Endodermal cell (in vitro differentiated cells): ENCODE measurements at regions not wholly inside any gene's neighbourhood (a gene's known extent, or its start where the extent isn't known, plus 50 kb on each side); places are given as distances from the start of the nearest gene placed in this dataset.

Source experiments
- DNase-seq: peaks from one replicate; pipeline ENCODE4 v3.0.0-alpha.2; 2017
- H3K27ac ChIP-seq: 2 replicates; pipeline ENCODE4 v1.5.1; 2013; ENCODE audit warnings: mild to moderate bottlenecking, low read depth, low read length, moderate library complexity
- H3K27me3 ChIP-seq: 2 replicates; pipeline ENCODE4 v1.6.1; 2013; ENCODE audit warnings: mild to moderate bottlenecking, low read length, moderate library complexity; ENCODE audit not compliant: insufficient read depth, control insufficient read depth, poor library complexity, severe bottlenecking
- H3K36me3 ChIP-seq: 2 replicates; pipeline ENCODE4 v1.7.0; 2013; ENCODE audit warnings: mild to moderate bottlenecking, low read length, moderate library complexity; ENCODE audit not compliant: control insufficient read depth, insufficient read depth
- H3K4me1 ChIP-seq: one replicate; pipeline ENCODE4 v1.7.0; 2013; ENCODE audit warnings: low read length; ENCODE audit not compliant: control insufficient read depth, insufficient read depth
- H3K4me3 ChIP-seq: 2 replicates; pipeline ENCODE4 v1.5.1; 2013; ENCODE audit warnings: mild to moderate bottlenecking, low read length, moderate library complexity
- H3K9ac ChIP-seq: 2 replicates; pipeline ENCODE4 v1.6.1; 2013; ENCODE audit warnings: mild to moderate bottlenecking, low read length, moderate library complexity; ENCODE audit not compliant: poor library complexity, severe bottlenecking; ENCODE audit errors: extremely low read depth
- H3K9me3 ChIP-seq: 2 replicates; pipeline ENCODE4 v1.6.1; 2013; ENCODE audit warnings: mild to moderate bottlenecking, low read length, moderate library complexity; ENCODE audit not compliant: control insufficient read depth
- H3K27ac Mint-ChIP-seq: 2 replicates; pipeline ENCODE4 v1.8.0; 2020; ENCODE audit warnings: mixed read lengths
- H3K27me3 Mint-ChIP-seq: 2 replicates; pipeline ENCODE4 v1.8.0; 2021; ENCODE audit warnings: mild to moderate bottlenecking, mixed read lengths; ENCODE audit not compliant: insufficient read depth
- H3K36me3 Mint-ChIP-seq: 2 replicates; pipeline ENCODE4 v1.8.0; 2020; ENCODE audit warnings: low read depth, mixed read lengths
- H3K4me1 Mint-ChIP-seq: 2 replicates; pipeline ENCODE4 v1.8.0; 2020; ENCODE audit warnings: mixed read lengths
- H3K4me3 Mint-ChIP-seq: 2 replicates; pipeline ENCODE4 v1.8.0; 2020; ENCODE audit warnings: mild to moderate bottlenecking, moderate library complexity, mixed read lengths
- H3K9me3 Mint-ChIP-seq: 2 replicates; pipeline ENCODE4 v1.8.0; 2020; ENCODE audit warnings: mild to moderate bottlenecking, mixed read lengths
- WGBS, 2 experiments: methylation state at CpG; one replicate each; pipeline versions ENCODE4 v1.1.5 to v1.1.7; 2013; ENCODE audit warnings: missing lambda C conversion rate in 2 of 2, mixed read lengths in 1 of 2; ENCODE audit not compliant: insufficient coverage in 1 of 2, insufficient read length in 1 of 2; 5-methylcytosine and 5-hydroxymethylcytosine counted together
- TF ChIP-seq, protein P1 (sequence below): fragments of 200-600 bp; sonication (generic); conservative IDR thresholded peaks from 2 replicates; pipeline ENCODE4 v1.5.0; 2021; ENCODE audit warnings: antibody characterized with exemption, mild to moderate bottlenecking

DNA sequence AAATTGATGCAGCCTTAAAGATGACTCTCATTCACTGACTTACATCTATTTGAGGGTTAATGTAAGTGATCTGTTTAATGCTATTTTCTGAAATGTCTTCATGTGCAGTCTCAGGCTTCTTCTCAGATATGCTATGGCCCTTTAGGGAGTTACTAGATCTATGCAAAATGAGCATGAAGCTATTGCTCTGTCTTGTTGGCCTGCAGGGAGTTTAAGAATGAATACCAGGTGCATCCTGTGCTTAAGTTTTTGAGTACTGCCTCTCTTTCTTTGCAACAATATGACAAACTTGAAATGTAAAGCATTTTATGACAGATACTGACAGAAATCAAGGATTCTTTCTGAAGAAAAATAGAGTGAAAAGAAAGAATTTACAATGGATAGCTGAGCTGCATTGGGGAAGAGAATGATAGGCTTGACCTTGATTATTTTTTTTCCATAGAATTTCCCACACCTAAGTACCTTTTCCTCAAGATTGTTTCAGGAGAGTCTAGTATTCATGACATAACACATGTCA, 1058.3 kb upstream of the TMEFF2 start:
- H3K9ac ChIP-seq, result no peak overlapping the region
- Mint-ChIP-seq H3K36me3 (no peaks in the 10 kb centered on the region), H3K27ac (no peak overlapping the region), H3K27me3 (no peaks in the 10 kb centered on the region), H3K9me3 (no peaks in the 10 kb centered on the region), H3K4me1 (no peaks in the 10 kb centered on the region), H3K4me3 (no peak overlapping the region)
- no peaks in the 10 kb centered on the region for H3K36me3 ChIP-seq
- H3K9me3 ChIP-seq, result no peaks in the 10 kb centered on the region
- no peaks in the 10 kb centered on the region for H3K4me1 ChIP-seq
- DNase-seq, result no peak
- no peak overlapping the region for H3K27ac ChIP-seq
- H3K27me3 ChIP-seq, result no peaks in the 10 kb centered on the region
- no peak overlapping the region for H3K4me3 ChIP-seq
- TF ChIP-seq, protein P1, sequence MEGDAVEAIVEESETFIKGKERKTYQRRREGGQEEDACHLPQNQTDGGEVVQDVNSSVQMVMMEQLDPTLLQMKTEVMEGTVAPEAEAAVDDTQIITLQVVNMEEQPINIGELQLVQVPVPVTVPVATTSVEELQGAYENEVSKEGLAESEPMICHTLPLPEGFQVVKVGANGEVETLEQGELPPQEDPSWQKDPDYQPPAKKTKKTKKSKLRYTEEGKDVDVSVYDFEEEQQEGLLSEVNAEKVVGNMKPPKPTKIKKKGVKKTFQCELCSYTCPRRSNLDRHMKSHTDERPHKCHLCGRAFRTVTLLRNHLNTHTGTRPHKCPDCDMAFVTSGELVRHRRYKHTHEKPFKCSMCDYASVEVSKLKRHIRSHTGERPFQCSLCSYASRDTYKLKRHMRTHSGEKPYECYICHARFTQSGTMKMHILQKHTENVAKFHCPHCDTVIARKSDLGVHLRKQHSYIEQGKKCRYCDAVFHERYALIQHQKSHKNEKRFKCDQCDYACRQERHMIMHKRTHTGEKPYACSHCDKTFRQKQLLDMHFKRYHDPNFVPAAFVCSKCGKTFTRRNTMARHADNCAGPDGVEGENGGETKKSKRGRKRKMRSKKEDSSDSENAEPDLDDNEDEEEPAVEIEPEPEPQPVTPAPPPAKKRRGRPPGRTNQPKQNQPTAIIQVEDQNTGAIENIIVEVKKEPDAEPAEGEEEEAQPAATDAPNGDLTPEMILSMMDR, result no peak

DNA sequence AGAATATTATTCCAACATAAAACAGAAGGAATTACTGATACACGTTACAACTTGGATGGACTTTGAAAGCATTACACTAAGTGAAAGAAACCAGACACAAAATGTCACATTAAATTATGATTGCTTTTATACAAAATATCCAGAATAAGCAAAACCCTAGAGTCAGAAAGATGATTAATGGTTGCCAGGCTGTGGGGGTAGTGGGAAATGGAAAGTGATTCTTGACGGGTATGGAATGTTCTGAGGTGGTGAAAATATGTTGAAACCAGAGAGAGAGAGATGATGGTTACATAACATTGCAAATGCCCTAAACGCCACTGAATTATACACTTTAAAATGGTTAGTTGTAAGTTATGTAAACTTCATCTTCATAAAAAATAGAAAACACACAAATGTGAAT, 1057.2 kb upstream of the TMEFF2 start:
- no peak overlapping the region for H3K4me3 ChIP-seq
- H3K27me3 ChIP-seq, result no peaks in the 10 kb centered on the region
- Mint-ChIP-seq H3K4me1 (no peaks in the 10 kb centered on the region), H3K36me3 (no peaks in the 10 kb centered on the region), H3K9me3 (no peaks in the 10 kb centered on the region), H3K27ac (no peak overlapping the region), H3K4me3 (no peak overlapping the region), H3K27me3 (no peaks in the 10 kb centered on the region)
- no peaks in the 10 kb centered on the region for H3K4me1 ChIP-seq
- no peaks in the 10 kb centered on the region for H3K36me3 ChIP-seq
- 94% methylated on average over 2 of the region's 3 CpGs; no CpG with 5 or more reads in 1 of the 2 experiments for WGBS, 2 experiments
- H3K27ac ChIP-seq, result no peak overlapping the region
- H3K9ac ChIP-seq, result no peak overlapping the region
- H3K9me3 ChIP-seq, result no peaks in the 10 kb centered on the region
- DNase-seq, result no peak
- TF ChIP-seq, protein P1, result no peak

DNA sequence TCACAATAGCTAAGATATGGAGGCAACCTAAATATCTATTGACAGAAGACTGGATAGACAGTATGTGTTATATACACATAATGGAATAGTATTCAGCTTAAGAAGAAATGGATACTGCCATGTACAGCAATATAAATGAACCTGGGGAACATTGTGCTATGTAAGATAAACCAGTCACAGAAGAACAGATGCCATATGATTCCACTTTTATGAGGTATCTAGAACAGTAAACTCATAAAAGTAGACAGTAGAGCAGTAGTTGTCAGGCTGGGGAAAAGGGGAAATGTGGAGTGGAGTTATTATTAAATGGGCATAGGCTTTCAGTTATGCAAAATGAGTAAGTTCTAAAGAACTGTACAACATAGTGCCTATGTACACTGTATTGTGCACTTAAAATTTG, 1055.7 kb upstream of the TMEFF2 start:
- Histone ChIP-seq H3K9ac (no peak overlapping the region), H3K4me1 (no peaks in the 10 kb centered on the region), H3K4me3 (no peak overlapping the region), H3K27ac (no peak overlapping the region), H3K9me3 (no peaks in the 10 kb centered on the region), H3K36me3 (no peaks in the 10 kb centered on the region), H3K27me3 (no peaks in the 10 kb centered on the region)
- H3K27ac Mint-ChIP-seq, result no peak overlapping the region
- H3K27me3 Mint-ChIP-seq, result no peaks in the 10 kb centered on the region
- no peaks in the 10 kb centered on the region for H3K36me3 Mint-ChIP-seq
- H3K4me1 Mint-ChIP-seq, result no peaks in the 10 kb centered on the region
- H3K9me3 Mint-ChIP-seq, result no peaks in the 10 kb centered on the region
- H3K4me3 Mint-ChIP-seq, result no peak overlapping the region
- no peak for DNase-seq
- TF ChIP-seq, protein P1, result no peak
